SK-N-SH treated with all-trans-retinoic acid at 6 μM for 48 hours (cell line): ENCODE measurements at regions not wholly inside any gene's neighbourhood (a gene's known extent, or its start where the extent isn't known, plus 50 kb on each side); places are given as distances from the start of the nearest gene placed in this dataset.

Experiments
- ATAC-seq: fragments of 200-7000 bp; cut with Tn5 transposase; 3 replicates; pipeline ENCODE4 v1.9.1; 2020; ENCODE audit warnings: mild to moderate bottlenecking, moderate library complexity
- ARNTL ChIP-seq: fragments of 450-650 bp; formaldehyde crosslinking; IDR thresholded peaks from 2 replicates; pipeline ENCODE4 v1.5.0; 2020; ENCODE audit warnings: low read depth, mild to moderate bottlenecking, moderate library complexity, borderline replicate concordance
- BACH2 ChIP-seq: fragments of 250-450 bp; sonication (Bioruptor Pico); IDR thresholded peaks from 2 replicates; pipeline ENCODE4 v1.9.0; 2021; ENCODE audit warnings: mild to moderate bottlenecking, borderline replicate concordance
- CSDC2 ChIP-seq: fragments of 250-450 bp; sonication (Bioruptor Pico); IDR thresholded peaks from 2 replicates; pipeline ENCODE4 v1.5.0; 2020; ENCODE audit warnings: mild to moderate bottlenecking, moderate library complexity
- ESRRG ChIP-seq: fragments of 250-450 bp; sonication (Bioruptor Pico); IDR thresholded peaks from 2 replicates; pipeline ENCODE4 v1.6.1; 2021; ENCODE audit warnings: mild to moderate bottlenecking
- GLIS3 ChIP-seq: fragments of 250-450 bp; sonication (Bioruptor Pico); IDR thresholded peaks from 2 replicates; pipeline ENCODE4 v1.5.0; 2020; ENCODE audit warnings: mild to moderate bottlenecking, moderate library complexity
- ISL1 ChIP-seq: fragments of 250-450 bp; sonication (Bioruptor Pico); IDR thresholded peaks from 2 replicates; pipeline ENCODE4 v2.1.2; 2022; ENCODE audit warnings: mild to moderate bottlenecking, moderate library complexity
- OSR1 ChIP-seq: fragments of 250-450 bp; sonication (Bioruptor Pico); IDR thresholded peaks from 2 replicates; pipeline ENCODE4 v1.8.0; 2022; ENCODE audit warnings: moderate library complexity, mild to moderate bottlenecking, inconsistent platforms
- RARB ChIP-seq: fragments of 250-450 bp; sonication (Bioruptor Pico); IDR thresholded peaks from 2 replicates; pipeline ENCODE4 v1.8.0; 2021; ENCODE audit warnings: mild to moderate bottlenecking, moderate library complexity
- SNAI2 ChIP-seq: fragments of 250-450 bp; sonication (Bioruptor Pico); IDR thresholded peaks from 2 replicates; pipeline ENCODE4 v1.5.0; 2020; ENCODE audit warnings: mild to moderate bottlenecking, moderate library complexity
- TCF4 ChIP-seq: fragments of 250-450 bp; sonication (Bioruptor Pico); IDR thresholded peaks from 2 replicates; pipeline ENCODE4 v1.8.0; 2021; ENCODE audit warnings: mild to moderate bottlenecking, moderate library complexity, borderline replicate concordance
- TOX ChIP-seq: fragments of 250-450 bp; sonication (Bioruptor Pico); IDR thresholded peaks from 2 replicates; pipeline ENCODE4 v1.8.0; 2021; ENCODE audit warnings: mild to moderate bottlenecking, moderate library complexity, borderline replicate concordance
- ZC3H10 ChIP-seq: fragments of 250-450 bp; sonication (Bioruptor Pico); IDR thresholded peaks from 2 replicates; pipeline ENCODE4 v1.5.1; 2021; ENCODE audit warnings: mild to moderate bottlenecking, moderate library complexity
- ZFP3 ChIP-seq: fragments of 250-450 bp; sonication (Bioruptor Pico); IDR thresholded peaks from 2 replicates; pipeline ENCODE4 v1.5.0; 2020; ENCODE audit warnings: mild to moderate bottlenecking, moderate library complexity
- ZFP30 ChIP-seq: fragments of 450-650 bp; formaldehyde crosslinking; IDR thresholded peaks from 2 replicates; pipeline ENCODE4 v1.5.0; 2022; ENCODE audit warnings: mild to moderate bottlenecking, moderate library complexity
- ZNF565 ChIP-seq: fragments of 450-650 bp; formaldehyde crosslinking; conservative IDR thresholded peaks from 2 replicates; pipeline ENCODE4 v1.5.0; 2020; ENCODE audit warnings: low read depth, mild to moderate bottlenecking, moderate library complexity
- ZNF70 ChIP-seq: fragments of 450-650 bp; formaldehyde crosslinking; IDR thresholded peaks from 2 replicates; pipeline ENCODE4 v1.5.0; 2020; ENCODE audit warnings: mild to moderate bottlenecking, moderate library complexity
- ZNF8 ChIP-seq: fragments of 450-650 bp; formaldehyde crosslinking; IDR thresholded peaks from 2 replicates; pipeline ENCODE4 v1.5.0; 2020; ENCODE audit warnings: mild to moderate bottlenecking, moderate library complexity
- TF ChIP-seq, protein P1 (sequence below): fragments of 250-450 bp; sonication (Bioruptor Pico); IDR thresholded peaks from 2 replicates; pipeline ENCODE4 v1.5.0; 2020; ENCODE audit warnings: mild to moderate bottlenecking, moderate library complexity
- TF ChIP-seq, protein P2 (sequence below): fragments of 250-450 bp; sonication (Bioruptor Pico); IDR thresholded peaks from 2 replicates; pipeline ENCODE4 v1.5.1; 2021; ENCODE audit warnings: mild to moderate bottlenecking, moderate library complexity
- TF ChIP-seq, protein P3 (sequence below): fragments of 250-450 bp; sonication (Bioruptor Pico); IDR thresholded peaks from 2 replicates; pipeline ENCODE4 v1.5.1; 2020; ENCODE audit warnings: low read depth, mild to moderate bottlenecking, moderate library complexity
- TF ChIP-seq, protein P4 (sequence below): fragments of 250-450 bp; sonication (Bioruptor Pico); IDR thresholded peaks from 2 replicates; pipeline ENCODE4 v1.8.0; 2021; ENCODE audit warnings: low read depth, mild to moderate bottlenecking, moderate library complexity, borderline replicate concordance
- TF ChIP-seq, protein P5 (sequence below): fragments of 250-450 bp; sonication (Bioruptor Pico); IDR thresholded peaks from 2 replicates; pipeline ENCODE4 v1.8.0; 2020; ENCODE audit warnings: mild to moderate bottlenecking, moderate library complexity, borderline replicate concordance

DNA sequence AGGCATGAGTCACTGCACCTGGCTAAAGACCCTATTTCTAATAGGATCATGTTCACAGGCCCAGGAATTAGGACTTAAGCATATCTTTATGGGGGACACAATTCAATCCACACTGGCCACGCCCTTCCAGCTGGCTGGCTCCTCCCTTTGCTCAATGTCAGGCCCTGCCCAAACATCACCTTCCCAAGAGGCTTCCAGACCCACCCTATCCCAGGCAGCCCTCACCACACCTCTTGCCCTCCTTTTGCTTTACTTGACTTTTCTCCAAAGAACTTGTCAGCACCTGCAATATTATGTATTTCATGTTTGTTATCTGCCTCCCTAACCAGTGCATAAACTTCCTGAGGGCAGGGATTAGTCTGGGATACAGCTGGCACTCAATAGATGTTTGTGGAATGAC lies 109.6 kb upstream of the CDH5 start:
- TF ChIP-seq, protein P1, sequence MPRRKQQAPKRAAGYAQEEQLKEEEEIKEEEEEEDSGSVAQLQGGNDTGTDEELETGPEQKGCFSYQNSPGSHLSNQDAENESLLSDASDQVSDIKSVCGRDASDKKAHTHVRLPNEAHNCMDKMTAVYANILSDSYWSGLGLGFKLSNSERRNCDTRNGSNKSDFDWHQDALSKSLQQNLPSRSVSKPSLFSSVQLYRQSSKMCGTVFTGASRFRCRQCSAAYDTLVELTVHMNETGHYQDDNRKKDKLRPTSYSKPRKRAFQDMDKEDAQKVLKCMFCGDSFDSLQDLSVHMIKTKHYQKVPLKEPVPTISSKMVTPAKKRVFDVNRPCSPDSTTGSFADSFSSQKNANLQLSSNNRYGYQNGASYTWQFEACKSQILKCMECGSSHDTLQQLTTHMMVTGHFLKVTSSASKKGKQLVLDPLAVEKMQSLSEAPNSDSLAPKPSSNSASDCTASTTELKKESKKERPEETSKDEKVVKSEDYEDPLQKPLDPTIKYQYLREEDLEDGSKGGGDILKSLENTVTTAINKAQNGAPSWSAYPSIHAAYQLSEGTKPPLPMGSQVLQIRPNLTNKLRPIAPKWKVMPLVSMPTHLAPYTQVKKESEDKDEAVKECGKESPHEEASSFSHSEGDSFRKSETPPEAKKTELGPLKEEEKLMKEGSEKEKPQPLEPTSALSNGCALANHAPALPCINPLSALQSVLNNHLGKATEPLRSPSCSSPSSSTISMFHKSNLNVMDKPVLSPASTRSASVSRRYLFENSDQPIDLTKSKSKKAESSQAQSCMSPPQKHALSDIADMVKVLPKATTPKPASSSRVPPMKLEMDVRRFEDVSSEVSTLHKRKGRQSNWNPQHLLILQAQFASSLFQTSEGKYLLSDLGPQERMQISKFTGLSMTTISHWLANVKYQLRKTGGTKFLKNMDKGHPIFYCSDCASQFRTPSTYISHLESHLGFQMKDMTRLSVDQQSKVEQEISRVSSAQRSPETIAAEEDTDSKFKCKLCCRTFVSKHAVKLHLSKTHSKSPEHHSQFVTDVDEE (CRISPR knock-in tag): no peak
- TF ChIP-seq ZNF8 (CRISPR knock-in tag) (no peak), ARNTL (CRISPR knock-in tag) (no peak), RARB (no peak), ESRRG (CRISPR knock-in tag) (no peak), ZFP3 (CRISPR knock-in tag) (no peak), TOX (CRISPR knock-in tag) (no peak), ZNF70 (CRISPR knock-in tag) (no peak), TCF4 (no peak), OSR1 (no peak), ISL1 (CRISPR knock-in tag) (no peak), ZC3H10 (CRISPR knock-in tag) (no peak), ZNF565 (CRISPR knock-in tag) (no peak), CSDC2 (no peak), SNAI2 (CRISPR knock-in tag) (no peak)
- TF ChIP-seq, protein P2, sequence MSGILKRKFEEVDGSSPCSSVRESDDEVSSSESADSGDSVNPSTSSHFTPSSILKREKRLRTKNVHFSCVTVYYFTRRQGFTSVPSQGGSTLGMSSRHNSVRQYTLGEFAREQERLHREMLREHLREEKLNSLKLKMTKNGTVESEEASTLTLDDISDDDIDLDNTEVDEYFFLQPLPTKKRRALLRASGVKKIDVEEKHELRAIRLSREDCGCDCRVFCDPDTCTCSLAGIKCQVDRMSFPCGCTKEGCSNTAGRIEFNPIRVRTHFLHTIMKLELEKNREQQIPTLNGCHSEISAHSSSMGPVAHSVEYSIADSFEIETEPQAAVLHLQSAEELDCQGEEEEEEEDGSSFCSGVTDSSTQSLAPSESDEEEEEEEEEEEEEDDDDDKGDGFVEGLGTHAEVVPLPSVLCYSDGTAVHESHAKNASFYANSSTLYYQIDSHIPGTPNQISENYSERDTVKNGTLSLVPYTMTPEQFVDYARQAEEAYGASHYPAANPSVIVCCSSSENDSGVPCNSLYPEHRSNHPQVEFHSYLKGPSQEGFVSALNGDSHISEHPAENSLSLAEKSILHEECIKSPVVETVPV (CRISPR knock-in tag): no peak
- TF ChIP-seq, protein P3, sequence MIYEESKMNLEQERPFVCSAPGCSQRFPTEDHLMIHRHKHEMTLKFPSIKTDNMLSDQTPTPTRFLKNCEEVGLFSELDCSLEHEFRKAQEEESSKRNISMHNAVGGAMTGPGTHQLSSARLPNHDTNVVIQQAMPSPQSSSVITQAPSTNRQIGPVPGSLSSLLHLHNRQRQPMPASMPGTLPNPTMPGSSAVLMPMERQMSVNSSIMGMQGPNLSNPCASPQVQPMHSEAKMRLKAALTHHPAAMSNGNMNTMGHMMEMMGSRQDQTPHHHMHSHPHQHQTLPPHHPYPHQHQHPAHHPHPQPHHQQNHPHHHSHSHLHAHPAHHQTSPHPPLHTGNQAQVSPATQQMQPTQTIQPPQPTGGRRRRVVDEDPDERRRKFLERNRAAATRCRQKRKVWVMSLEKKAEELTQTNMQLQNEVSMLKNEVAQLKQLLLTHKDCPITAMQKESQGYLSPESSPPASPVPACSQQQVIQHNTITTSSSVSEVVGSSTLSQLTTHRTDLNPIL (CRISPR knock-in tag): no peak
- TF ChIP-seq, protein P4, sequence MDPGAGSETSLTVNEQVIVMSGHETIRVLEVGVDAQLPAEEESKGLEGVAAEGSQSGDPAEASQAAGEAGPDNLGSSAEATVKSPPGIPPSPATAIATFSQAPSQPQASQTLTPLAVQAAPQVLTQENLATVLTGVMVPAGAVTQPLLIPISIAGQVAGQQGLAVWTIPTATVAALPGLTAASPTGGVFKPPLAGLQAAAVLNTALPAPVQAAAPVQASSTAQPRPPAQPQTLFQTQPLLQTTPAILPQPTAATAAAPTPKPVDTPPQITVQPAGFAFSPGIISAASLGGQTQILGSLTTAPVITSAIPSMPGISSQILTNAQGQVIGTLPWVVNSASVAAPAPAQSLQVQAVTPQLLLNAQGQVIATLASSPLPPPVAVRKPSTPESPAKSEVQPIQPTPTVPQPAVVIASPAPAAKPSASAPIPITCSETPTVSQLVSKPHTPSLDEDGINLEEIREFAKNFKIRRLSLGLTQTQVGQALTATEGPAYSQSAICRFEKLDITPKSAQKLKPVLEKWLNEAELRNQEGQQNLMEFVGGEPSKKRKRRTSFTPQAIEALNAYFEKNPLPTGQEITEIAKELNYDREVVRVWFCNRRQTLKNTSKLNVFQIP (CRISPR knock-in tag): no peak
- no peak for ATAC-seq

DNA sequence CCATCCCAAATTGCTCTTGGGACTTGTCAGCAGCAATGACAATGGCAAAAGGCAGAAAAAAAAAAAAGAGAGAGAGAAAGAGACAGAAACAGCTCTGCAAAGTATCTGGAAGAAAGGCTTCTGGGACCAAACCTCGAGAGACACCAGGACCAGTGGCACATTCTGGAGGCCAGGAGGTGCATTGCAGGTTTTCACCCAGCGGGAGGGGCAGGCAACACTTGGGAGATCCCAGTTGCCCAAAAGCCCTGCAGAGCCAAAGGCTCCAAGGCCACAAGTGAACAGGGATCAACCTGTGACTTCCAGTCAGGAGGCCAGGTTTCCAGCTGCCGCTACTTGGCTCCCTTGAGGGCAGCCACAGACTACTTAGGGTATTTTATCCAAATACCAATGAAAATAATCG lies 110.8 kb upstream of the CDH5 start:
- no peak for ATAC-seq
- TF ChIP-seq TCF4: no peak
- TF ChIP-seq RARB: no peak
- TF ChIP-seq ZFP30 (CRISPR knock-in tag): no peak
- TF ChIP-seq, protein P3 (CRISPR knock-in tag): no peak
- TF ChIP-seq, protein P5, sequence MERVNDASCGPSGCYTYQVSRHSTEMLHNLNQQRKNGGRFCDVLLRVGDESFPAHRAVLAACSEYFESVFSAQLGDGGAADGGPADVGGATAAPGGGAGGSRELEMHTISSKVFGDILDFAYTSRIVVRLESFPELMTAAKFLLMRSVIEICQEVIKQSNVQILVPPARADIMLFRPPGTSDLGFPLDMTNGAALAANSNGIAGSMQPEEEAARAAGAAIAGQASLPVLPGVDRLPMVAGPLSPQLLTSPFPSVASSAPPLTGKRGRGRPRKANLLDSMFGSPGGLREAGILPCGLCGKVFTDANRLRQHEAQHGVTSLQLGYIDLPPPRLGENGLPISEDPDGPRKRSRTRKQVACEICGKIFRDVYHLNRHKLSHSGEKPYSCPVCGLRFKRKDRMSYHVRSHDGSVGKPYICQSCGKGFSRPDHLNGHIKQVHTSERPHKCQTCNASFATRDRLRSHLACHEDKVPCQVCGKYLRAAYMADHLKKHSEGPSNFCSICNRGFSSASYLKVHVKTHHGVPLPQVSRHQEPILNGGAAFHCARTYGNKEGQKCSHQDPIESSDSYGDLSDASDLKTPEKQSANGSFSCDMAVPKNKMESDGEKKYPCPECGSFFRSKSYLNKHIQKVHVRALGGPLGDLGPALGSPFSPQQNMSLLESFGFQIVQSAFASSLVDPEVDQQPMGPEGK: no peak
- no peak for TF ChIP-seq GLIS3 (CRISPR knock-in tag)
- TF ChIP-seq OSR1: no peak
- TF ChIP-seq CSDC2: no peak
- no peak for TF ChIP-seq TOX (CRISPR knock-in tag)
- TF ChIP-seq, protein P2 (CRISPR knock-in tag): no peak
- no peak for TF ChIP-seq SNAI2 (CRISPR knock-in tag)
- no peak for TF ChIP-seq ESRRG (CRISPR knock-in tag)
- TF ChIP-seq BACH2 (CRISPR knock-in tag): no peak
- TF ChIP-seq ZNF70 (CRISPR knock-in tag): no peak
